GM12892 (cell line): ENCODE measurements at regions not wholly inside any gene's neighbourhood (a gene's known extent, or its start where the extent isn't known, plus 50 kb on each side); places are given as distances from the start of the nearest gene placed in this dataset.

Experiments
- POLR2A ChIP-seq: IDR thresholded peaks from 2 replicates; pipeline ENCODE4 v1.6.1; 2011; ENCODE audit warnings: low read depth, low read length, control low read depth
- POLR2AphosphoS5 ChIP-seq: IDR thresholded peaks from 2 replicates; pipeline ENCODE4 v1.6.1; 2011; ENCODE audit warnings: low read depth, low read length, control low read depth
- TAF1 ChIP-seq: IDR thresholded peaks from 2 replicates; pipeline ENCODE4 v1.6.1; 2011; ENCODE audit warnings: low read depth, mild to moderate bottlenecking, control low read depth, low read length, borderline replicate concordance

GRCh38 chr9:95733741-95734666, 141.5 kb upstream of the ERCC6L2 start:
- TF ChIP-seq POLR2A (no peak), POLR2AphosphoS5 (no peak), TAF1 (no peak)
